NCI-H524 (cell line): ENCODE measurements at regions not wholly inside any gene's neighbourhood (a gene's known extent, or its start where the extent isn't known, plus 50 kb on each side); places are given as distances from the start of the nearest gene placed in this dataset.
"Not testable (repeated sequence)": the region's sequence is repeated elsewhere in the genome, so short reads cannot be mapped to it uniquely, and the experiment has no call there.

Source experiments
- DNase-seq, 2 experiments: peaks; one replicate each; lab custom pipeline; 2025; lab: John Stamatoyannopoulos, UW

- peak; percentile 81 to 85 for DNase-seq
Measured at GRCh38 chr7:92916770-92917224, 80.4 kb upstream of the CDK6 start.

GRCh38 chr7:92915348-92915747 lies 79.0 kb upstream of the CDK6 start:
- DNase-seq: no peak

- no peak for DNase-seq
Measured at GRCh38 chr7:92914645-92915044, 78.3 kb upstream of the CDK6 start.

GRCh38 chr7:92913849-92914248 lies 77.5 kb upstream of the CDK6 start:
- no peak for DNase-seq

DNA sequence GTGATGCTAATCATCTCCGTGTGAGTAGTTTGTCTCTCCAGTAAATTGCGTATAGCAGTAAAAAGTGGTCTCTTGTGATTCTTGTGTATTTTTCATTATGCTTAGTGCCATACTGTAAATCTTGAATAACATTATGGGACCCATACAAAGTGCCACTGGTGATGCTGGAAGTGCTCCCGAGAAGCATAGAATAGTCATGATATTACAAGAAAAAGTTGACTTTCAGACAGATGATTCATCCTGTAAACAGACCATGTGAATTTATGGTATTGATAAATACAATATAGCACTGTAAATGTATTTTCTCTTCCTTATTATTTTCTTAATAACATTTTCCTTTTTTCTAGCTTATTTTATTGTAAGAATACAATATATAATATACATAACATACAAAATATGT lies 74.6 kb upstream of the CDK6 start:
- DNase-seq: no peak

GRCh38 chr7:92909686-92910475 lies 73.5 kb upstream of the CDK6 start:
- peak in 1 of 2 experiments; percentile 17 for DNase-seq

GRCh38 chr7:92904244-92905131 lies 68.1 kb upstream of the CDK6 start:
- DNase-seq: no peak

DNA sequence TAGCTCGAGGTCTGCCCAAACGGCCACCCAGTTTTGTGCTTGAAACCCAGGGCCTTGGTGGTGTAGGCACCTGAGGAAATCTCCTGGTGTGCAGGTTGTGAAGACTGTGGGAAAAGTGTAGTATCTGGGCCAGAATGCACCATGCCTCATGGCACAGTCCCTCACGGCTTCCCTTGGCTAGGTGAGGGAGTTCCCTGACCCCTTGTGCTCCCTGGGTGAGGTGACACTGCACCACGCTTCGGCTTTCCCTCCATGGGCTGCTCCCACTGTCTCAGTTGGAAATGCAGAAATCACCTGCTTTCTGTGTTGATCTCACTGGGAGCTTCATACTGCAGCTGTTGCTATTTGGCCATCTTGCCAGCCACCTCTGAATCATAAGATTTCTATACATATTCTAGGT lies 62.4 kb upstream of the CDK6 start:
- DNase-seq: no peak

DNA sequence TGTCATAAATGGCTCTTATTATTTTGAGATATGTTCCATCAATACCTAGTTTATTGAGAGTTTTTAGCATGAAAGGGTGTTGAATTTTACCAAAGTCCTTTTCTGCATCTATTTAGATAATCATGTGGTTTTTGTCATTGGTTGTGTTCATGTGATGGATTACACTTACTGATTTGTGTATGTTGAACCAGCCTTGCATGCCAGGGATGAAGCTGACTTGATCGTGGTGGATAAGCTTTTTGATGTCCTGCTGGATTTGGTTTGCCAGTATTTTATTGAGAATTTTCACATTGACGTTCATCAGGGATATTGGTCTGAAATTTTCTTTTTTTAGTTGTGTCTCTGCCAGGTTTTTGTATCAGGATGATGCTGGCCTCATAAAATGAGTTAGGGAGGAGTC lies 58.5 kb upstream of the CDK6 start:
- DNase-seq: not testable (repeated sequence)

DNA sequence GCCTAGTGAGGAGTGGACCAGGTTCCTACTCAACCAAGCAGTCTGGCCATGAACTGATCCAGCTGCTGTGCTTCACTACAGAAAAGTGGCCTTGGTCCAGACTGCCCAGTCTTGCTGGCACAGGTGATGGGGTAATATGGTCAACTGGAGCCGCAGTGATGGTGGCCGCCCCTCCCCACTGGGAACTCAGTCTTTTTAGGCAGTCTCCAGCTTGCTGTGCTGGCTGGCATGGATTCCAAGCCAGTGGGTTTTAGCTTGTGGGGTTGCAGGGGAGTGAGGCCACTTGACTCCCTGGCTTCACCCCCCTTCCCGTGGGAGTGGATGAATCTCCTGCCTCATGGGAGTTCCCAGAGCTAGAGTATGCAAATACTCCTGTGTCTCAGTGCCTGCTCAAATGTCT lies 52.7 kb upstream of the CDK6 start:
- DNase-seq: no peak
